Inferior parietal cortex (tissue), 1 donor: ENCODE measurements at regions not wholly inside any gene's neighbourhood (a gene's known extent, or its start where the extent isn't known, plus 50 kb on each side); places are given as distances from the start of the nearest gene placed in this dataset.
A peak's percentile ranks its signal among the peaks of the same experiment; 100 is the strongest.

ENCODE experiments used
- DNase-seq: peaks from one replicate; pipeline ENCODE4 v3.0.0-alpha.2; 2016; ENCODE audit errors: extremely low spot score

DNA sequence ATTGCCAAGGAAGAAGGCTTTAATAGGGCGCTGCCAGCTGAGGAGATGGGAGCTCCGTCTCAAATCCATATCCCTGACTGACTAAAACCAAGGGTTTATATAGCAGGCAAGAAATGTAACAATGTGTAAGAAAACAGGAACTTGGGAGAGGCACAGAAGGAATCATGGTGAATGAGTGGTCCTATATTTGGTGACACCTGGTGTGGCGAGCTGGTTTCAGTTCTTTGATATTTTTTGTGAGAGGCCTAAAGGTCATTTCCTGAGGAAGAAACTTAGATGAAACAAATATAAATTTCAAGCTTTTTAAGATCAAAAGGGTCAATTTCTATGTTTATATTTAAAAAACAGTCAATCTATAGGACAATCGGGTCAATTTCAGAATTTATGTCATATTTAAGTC, 826.3 kb downstream of the SLITRK6 start:
- no peak for DNase-seq

DNA sequence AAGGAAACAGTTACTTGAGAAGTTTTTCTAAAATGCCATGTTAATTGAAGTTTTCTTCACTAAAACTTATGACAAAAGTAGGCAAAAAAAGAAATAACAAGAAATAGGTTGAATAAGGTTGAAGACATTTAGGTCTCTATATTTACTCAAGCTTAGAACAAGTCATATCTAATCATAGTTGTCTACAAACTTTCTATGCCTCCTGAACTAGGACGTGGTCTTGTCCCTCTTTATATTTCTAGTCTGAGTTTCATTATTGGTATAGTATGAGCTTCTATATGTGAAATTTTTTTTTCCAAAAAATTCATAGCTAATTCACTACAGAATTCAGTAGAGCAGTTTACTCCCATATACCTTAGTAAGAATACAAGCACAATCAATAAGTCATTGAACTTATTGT, 836.4 kb downstream of the SLITRK6 start:
- DNase-seq = no peak

DNA sequence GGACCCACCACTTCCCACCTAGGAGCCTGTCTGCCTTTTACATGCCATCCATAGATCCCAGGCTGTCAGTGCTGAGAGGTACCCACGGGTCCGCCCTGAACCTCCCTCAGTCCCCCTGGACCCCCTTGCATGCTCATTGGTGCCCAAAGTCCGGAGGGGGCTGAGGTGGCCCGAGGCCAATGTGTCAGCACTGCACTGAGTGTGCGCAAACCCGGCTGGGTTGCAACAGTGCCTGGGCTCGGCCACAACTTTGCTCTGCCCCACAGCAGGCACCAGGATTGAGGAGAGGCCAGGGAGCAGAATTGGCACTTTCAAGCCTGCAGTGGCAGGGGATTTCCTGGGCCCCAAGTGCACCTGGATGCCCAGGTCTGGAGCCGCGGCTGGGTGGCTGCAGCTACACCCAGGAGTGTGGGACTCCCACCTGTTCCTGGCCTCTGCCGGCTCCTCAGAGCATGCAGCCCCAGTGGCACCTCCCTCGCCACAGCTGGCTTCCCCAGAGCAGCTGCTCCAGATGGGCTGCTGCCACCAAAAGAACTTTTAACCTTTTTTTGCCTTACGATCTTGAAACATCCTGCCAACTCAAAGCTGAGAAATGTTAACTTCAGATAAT, 837.0 kb downstream of the SLITRK6 start:
- DNase-seq = no peak

DNA sequence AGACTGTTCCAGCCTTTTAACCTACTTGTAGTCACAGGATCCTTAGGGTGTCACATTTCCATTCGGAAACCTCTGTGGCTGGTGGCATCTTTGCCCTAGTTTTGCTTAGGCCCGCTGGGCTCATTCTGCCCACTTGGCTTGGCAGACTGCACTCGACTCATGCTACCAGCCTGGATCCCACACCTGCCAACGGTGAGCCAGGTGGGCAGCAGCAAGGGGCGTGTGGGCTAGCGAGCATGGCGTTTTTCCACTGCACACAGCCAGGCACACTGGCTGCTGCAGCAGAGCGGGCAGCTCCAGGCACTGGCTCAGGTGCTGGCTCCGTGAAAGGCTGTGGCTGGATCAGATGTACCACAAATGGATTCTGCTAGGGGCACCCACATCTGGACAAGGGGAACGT, 838.2 kb downstream of the SLITRK6 start:
- DNase-seq = no peak

DNA sequence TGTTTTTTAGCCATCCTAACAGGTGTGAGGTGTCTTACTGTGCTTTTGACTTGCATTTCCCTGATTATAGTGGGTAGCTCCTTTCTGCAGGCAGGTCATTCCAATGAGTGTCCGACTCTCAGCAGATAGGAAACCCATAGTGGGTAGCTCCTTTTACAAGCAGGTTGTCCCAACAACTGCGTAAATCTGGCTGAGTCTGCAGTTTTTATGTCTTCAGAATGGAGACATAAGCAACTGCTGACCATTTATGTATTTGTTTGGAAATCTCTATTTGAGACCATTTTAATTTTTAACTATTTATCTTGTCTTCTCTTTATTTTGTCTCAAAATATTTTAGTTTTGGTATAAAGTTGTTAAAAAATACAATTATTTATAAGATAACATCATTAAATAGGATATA, 839.4 kb downstream of the SLITRK6 start:
- no peak for DNase-seq

DNA sequence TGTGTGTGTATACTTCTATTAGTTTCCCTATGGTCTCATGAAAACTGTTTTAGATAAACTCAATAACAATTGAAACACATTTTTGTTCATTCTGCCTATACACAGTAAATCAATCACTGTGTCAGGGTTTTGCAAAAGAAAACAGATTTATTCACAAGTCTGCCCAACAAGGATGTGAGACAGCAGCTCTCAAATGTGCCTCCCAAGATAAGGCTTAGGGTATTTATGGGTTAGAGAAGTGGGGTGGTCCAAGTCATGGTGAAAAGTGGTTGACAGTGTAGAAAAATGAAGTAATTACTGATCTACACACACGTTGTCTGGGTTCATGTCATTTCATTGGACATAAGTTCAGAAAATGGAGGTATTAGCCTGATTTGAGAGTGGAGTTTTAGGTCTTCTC, 844.6 kb downstream of the SLITRK6 start:
- no peak for DNase-seq

DNA sequence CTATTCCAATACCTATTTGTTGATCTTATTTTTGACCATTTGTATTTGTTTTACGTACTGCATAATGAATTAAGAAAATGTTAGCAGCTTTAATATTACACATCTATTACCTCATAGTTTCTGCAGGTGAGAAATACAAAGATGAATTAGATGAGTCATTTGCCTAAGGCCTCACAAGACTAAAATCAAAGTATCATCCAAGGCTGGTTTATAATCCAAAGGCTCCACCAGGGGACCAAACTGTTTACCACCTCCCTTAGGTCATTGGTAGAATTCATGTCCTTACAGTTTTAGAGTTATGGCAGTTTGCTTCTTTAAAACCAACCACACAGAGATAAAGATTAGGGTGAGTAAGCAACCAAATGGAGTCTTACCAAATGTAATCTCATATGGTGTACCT, 848.1 kb downstream of the SLITRK6 start:
- DNase-seq = no peak

DNA sequence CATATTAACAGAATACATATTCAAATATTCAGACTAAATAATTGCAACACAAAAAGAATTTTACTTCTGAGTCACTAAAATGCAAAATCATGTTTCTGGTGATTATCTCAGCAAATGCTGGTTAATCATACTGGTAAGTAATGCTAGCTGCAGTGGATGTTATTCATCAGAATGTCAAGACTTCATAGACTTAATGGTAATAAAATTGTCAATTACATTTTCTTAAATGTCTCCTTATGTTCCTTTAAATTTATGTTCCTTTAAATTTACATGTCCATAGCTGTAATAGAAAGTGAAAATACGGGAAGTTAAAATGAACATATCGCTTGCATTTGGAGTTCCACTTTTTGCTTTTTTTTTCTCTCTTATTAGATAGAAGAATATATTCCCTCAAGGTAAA, 853.0 kb downstream of the SLITRK6 start:
- DNase-seq = no peak

DNA sequence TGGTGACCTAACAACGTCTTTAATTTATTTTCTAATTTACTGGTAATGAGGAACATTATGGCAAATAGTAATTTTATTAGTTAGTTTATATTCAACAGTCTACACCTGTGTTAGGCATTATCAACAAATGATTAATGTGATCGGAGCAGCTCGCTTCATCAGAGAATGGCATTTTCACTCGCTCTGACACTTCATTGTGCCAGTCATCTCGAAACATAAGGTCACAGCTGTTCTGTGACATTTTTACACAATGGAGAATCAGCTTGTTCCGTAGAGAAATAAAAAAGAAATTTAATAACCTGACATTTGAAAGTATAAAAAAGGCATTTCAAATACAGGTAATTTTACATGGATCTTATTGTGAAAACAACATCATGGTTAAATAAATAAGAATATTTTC, 858.4 kb downstream of the SLITRK6 start:
- no peak for DNase-seq

DNA sequence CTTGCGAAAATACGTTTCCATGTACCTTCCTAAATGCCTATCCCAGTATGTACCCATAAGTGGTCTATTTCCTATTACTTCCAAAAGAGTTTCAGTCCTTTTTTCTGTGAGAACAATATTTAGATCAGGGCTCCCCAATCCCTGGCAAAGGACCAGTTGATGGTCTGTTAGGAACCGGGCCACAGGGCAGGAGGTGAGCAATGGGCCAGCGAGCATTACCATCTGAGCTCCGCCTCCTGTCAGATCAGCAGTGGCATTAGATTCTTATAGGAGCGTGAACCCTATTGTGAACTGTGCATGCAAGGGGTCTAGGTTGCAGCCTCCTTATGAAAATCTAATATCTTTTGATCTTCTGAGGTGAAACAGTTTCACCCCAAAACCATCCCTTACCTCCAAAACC, 859.1 kb downstream of the SLITRK6 start:
- no peak for DNase-seq

DNA sequence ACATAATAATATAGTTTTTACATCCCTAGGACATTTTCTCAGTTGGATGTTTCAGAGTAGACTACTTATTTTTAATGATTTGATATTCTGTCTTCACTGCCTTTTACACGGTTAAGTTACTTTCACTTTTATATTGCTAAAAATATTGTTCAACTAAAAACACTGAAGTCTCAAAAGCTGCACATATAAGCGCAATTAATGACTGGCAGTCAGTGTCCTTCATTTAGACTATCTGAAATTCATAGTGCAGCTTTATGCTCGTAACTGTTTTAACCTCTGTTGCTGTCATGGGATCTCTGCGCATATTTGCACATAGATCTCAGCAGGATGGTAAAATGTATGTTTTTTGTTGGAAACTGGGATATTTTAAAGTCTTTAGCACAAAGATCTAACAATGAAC, 864.3 kb downstream of the SLITRK6 start:
- no peak for DNase-seq

DNA sequence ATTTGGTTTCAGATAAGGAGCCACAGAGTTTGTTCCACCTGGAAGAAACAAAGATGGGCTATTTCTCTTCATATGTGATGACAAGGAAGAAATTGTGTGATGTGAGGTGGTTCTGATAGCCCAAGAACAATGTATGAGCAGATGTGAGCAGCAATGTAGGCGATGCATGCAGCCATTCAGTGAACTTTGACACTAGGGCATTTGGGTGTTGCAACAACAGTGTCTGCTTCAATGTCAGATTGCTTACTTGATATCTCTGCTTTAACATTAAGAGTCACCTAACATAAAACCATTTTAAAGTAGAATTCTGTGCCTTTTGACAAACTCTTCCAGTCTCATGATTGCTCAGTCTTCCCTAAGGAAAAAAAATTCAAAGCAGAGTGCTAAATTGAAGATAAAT, 865.4 kb downstream of the SLITRK6 start:
- no peak for DNase-seq

DNA sequence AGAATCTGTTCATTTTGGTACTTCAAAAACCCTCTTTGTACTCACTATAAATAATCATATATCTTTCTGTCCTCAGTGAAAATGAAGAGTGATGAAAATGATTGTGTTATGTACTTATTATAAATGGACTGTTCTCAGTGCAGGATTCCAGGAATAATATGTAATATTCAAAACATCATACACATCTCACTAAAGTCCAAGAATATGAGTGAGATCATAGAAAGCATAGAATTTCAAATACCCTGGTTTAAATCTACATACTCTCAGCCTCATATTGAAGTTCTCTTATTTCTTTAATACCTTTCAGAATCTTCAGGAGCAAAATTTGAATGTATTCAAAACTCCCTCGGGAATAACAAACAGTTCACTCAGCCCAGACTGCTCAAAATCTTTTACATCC, 868.0 kb downstream of the SLITRK6 start:
- DNase-seq = no peak

DNA sequence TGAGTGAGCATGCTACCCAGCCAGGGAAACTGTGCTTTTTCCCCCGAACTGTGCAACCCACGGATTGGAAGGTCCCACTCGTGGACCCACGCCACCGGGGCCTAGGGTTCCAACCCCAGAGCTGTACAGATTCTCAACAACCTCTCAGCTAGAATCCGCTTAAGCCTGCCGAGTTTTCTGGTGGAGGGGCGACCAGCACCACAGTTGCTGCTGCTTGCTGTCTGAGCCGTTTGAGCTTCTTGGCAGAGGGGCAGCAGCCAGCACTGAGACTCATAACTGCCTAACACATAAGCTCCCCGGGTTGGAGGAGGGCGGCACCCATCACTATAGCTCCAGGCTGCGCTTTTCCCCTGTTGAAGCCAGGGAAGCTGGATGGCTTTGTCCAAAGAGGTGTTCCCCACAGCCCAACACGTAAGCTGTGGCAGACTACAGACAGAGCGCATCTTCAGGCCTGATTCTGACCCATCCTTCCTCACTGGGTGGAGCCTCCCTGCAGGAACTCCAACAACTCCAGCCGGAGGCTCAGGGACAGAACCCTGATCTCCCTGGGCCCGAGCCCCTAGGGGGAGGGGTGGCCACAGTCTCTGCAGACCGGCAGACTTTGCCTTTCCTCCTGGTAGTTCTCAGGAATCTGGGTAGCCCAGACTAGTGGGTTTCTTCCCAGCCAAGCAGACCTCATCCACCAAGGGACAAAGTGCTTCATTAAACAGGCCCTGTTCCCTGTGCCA, 871.6 kb downstream of the SLITRK6 start:
- no peak for DNase-seq

DNA sequence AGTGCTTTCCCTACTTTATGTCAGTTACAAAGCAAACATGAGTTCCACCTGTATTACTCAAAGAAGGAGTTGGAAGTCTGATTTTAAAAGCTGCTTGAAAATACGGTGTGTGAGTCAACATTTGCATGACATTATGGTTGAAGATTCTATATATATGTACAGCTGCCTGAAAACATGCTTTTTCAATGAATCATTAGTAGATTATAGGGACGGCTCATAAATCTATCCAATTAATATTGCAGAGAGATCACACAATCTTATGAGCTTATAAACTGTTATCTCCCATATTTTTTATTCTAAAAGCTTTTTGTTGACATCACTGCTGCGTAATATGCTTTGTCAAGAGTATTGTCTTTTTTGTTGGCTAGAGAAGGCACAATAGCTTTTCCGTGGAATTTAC, 873.8 kb downstream of the SLITRK6 start:
- DNase-seq = no peak

DNA sequence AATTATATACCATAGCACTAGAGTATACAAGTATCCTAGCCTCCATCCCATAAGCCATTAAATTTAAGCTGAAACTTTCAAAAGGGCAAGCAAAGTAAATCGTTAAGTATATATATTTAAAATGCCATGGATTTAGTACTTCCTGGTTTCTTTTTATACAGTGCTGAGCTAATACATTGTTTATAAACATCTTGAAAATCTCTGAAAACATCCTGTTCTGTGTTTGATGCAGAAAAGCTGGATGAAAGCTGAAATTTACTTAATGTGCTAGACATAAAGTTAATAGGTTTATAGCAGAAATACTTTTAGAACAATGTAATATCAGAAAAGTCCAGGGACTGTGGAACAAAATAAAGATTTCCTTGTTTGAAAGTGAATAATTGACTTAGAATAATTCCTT, 875.4 kb downstream of the SLITRK6 start:
- no peak for DNase-seq

DNA sequence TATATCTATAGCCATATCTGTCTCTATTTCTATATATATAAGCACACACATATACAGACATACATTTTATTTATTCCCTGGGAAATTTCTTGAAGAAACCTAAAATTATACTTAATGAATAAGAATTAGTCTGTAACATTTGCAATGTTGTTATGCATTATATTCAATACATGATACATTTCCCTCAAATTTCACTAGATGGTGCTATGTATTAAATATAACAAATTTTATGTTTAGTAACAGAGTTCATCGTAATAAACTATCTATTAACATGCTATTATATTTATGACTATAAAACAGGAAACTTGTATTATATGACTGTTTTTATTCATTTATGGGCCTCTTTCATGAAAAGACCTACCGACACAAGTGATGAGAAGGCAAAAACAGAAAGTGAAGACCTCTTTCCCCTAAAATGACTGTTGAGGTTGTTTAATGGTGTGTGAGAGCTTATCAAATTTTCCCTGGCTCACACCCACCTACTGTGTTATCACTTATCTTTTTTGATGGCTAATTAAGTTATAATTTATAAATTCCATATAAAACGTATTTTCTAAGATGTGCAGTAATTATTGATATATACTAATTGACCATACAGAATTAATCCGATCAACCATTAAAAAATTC, 881.9 kb downstream of the SLITRK6 start:
- DNase-seq = peak; percentile 65

DNA sequence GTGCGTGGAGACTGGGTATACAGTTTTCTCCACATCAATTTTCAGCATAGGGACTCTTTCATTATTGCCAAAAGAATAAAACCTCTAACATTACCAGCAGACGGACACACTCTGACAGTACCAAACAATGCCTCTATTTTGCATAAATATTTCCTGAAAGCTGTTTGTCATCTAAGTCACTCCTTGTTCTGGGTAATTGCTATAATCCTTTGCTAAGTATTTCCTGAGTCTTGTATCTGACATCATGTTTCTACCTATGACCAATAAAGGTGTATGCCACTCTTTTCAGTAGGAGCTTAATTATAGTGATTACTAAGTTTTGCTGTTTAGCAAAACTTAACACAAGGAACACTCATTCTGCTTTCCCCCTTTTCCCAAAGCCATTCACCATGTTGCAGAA, 886.5 kb downstream of the SLITRK6 start:
- no peak for DNase-seq

DNA sequence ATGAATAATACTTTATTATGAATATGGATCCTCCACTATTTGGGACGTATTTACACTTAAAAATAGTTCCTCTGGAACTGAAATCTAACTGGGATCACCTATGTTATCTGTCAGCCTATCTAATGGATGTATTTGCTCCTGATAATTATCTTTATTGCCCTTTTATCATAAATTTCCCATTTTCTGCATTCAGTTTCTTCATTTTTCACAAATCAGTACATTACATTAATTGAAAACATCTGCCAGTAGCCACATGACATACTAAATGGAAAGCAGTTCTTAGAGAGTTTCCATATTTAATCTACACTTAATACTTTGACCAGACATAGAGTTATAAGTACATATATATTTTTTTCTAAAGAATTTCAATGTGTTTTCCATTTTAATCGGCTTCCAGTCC, 888.8 kb downstream of the SLITRK6 start:
- DNase-seq = no peak

DNA sequence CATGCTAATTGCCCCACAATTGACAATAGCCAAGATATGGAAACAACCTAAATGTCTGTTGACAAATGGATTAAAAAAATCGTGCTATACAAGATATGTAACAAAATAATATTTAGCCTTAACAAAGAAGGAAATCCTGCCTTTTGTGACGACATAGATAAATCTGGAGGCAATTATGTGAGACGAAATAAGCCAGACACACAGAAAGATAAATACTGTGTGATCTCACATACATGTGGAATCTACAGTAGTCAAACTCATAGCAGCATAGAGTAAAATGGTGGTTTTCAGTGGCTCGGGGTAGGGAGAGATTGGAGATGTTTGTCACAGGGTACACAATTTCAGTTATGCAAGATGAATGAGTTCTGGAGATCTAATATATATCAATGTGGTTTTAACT, 895.8 kb downstream of the SLITRK6 start:
- no peak for DNase-seq

DNA sequence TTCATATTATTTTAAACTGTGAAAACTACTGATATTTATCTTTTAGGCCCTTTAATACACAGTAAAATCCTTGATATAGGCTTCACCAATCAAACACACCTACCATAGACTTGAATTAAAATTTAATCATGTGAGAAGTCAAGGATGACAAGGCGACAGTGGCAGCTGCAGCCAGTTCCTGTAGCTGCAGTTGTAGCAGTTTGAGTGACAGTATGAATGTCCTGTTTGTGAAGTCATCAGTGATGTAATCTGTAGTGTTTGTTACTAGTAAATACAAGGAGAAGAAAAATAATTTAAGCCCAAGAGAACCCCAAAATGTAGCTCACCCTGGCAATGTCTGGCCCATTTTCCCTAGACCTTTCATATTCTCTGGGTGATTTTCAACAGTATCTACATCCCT, 897.0 kb downstream of the SLITRK6 start:
- no peak for DNase-seq

DNA sequence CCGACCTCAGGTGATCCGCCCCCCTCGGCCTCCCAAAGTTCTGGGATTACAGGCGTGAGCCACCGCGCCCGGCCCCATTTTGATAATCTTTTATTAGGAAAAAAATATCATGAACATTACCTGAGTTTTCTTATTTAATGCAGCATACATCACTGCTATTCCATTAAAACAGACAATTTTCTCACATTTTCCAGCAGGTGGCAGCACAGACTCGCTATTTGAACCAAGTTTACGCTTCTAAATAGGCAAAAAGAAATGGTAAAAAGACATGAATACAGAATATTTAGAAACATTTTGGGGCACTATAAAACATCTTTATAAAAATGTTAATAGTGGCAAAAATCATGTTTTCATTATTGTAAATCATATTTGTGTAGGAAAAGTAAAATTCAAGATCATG, 903.1 kb downstream of the SLITRK6 start:
- DNase-seq = peak; percentile 86

DNA sequence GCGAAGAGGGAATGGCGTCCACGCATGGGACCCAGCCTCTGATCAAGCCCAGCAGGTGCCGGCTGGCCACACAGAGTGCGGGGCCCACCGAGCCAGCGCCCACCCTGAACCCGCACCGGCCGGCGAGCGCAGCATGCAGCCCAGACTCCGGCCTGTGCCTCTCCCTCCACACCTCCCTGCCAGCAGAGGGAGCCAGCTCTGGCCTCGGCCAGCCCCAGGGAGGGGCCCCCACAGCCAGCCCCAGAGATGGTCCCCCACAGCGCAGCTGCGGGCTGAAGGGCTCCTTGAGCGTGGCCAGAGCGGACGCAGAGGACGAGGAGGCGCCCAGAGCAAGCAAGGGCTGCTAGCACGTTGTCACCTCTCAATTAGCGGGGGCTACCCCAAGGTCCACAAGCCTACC, 904.5 kb downstream of the SLITRK6 start:
- no peak for DNase-seq

DNA sequence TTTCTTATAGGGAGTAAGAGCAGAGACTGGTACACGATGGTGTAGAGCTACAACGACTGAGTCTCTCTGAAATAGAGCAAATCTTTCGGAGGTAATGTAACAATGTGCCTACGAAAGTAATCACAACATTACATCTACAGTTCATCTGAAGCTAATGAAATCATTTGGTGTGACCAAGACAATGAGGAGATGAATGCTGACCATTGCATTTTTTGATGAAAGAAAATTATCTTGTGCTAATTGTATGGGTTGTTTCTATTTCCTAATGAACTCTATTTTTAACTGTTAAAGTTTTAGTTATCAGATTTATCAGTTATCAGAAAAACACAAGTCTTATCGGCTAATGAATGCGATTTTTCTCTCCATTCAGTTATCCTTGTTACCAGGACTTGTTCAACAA, 913.4 kb downstream of the SLITRK6 start:
- DNase-seq = no peak
